ENCODE measurements at regions not wholly inside any gene's neighbourhood (a gene's known extent, or its start where the extent isn't known, plus 50 kb on each side); places are given as distances from the start of the nearest gene placed in this dataset.

GRCh38 chr4:81898862-81899504 is 427.3 kb upstream of the RASGEF1B start:
- Histone ChIP-seq H4K20me1 (ENCODE audit: control insufficient read depth, extremely low read depth, insufficient read depth, low read length) (no peaks in the 10 kb centered on the region), H3K27me3 (ENCODE audit: control insufficient read depth, extremely low read depth, insufficient read depth, low read length) (no peaks in the 10 kb centered on the region), H3K79me2 (ENCODE audit: control insufficient read depth, insufficient read depth, low read length) (no peaks in the 10 kb centered on the region), H2AFZ (ENCODE audit: control insufficient read depth, low read length) (no peak overlapping the region), H3K4me3 (ENCODE audit: control insufficient read depth in 2 of 3, extremely low read depth in 1 of 3, insufficient read depth in 2 of 3, low read depth in 1 of 3, low read length in 3 of 3) (no peak overlapping the region), H3K36me3 (ENCODE audit: control insufficient read depth in 2 of 2, extremely low read depth in 1 of 2, insufficient read depth in 2 of 2, low read length in 2 of 2) (no peaks in the 10 kb centered on the region), H3K27ac (ENCODE audit: control insufficient read depth, insufficient read depth, low read length) (no peak overlapping the region), H3K4me1 (ENCODE audit: control insufficient read depth, extremely low read depth, insufficient read depth, low read length) (no peaks in the 10 kb centered on the region), H3K4me2 (ENCODE audit: control insufficient read depth, extremely low read depth, insufficient read depth, low read depth, low read length) (no peak overlapping the region), H3K9me1 (ENCODE audit: control insufficient read depth, extremely low read depth, insufficient read depth, low read length) (no peaks in the 10 kb centered on the region), H3K9ac (ENCODE audit: control insufficient read depth, extremely low read depth, insufficient read depth, low read length) (no peak overlapping the region), H3K9me3 (ENCODE audit: control insufficient read depth, low read depth, low read length) (no peaks in the 10 kb centered on the region)
- TF ChIP-seq CTCF (optimal IDR thresholded peaks at IDR 0.05 in 1 of 3, IDR thresholded peaks at IDR 0.05 in 1 of 3, conservative IDR thresholded peaks at IDR 0.05 in 1 of 3; ENCODE audit: extremely low read depth in 1 of 3, insufficient read depth in 2 of 3, low read length in 3 of 3) (no peak), EZH2 (IDR thresholded peaks at IDR 0.05; ENCODE audit: low read length) (no peak)
- FAIRE-seq (no peak), DNase-seq (ENCODE audit: low read depth, low spot score) (no peak)
- dilution Hi-C loops (cut with MboI; ENCODE audit: extremely low pct_ligation_motif_present, low sequenced_read_pairs) = no loop called here

- Histone ChIP-seq H3K79me2 (ENCODE audit: control insufficient read depth, insufficient read depth, low read length) (no peaks in the 10 kb centered on the region), H3K9me1 (ENCODE audit: control insufficient read depth, extremely low read depth, insufficient read depth, low read length) (no peaks in the 10 kb centered on the region), H3K27me3 (ENCODE audit: control insufficient read depth, extremely low read depth, insufficient read depth, low read length) (no peaks in the 10 kb centered on the region), H3K36me3 (ENCODE audit: control insufficient read depth in 2 of 2, extremely low read depth in 1 of 2, insufficient read depth in 2 of 2, low read length in 2 of 2) (no peaks in the 10 kb centered on the region), H3K4me2 (ENCODE audit: control insufficient read depth, extremely low read depth, insufficient read depth, low read depth, low read length) (no peak overlapping the region), H3K9me3 (ENCODE audit: control insufficient read depth, low read depth, low read length) (no peaks in the 10 kb centered on the region), H3K9ac (ENCODE audit: control insufficient read depth, extremely low read depth, insufficient read depth, low read length) (no peak overlapping the region), H4K20me1 (ENCODE audit: control insufficient read depth, extremely low read depth, insufficient read depth, low read length) (no peaks in the 10 kb centered on the region), H2AFZ (ENCODE audit: control insufficient read depth, low read length) (no peak overlapping the region), H3K4me3 (ENCODE audit: control insufficient read depth in 2 of 3, extremely low read depth in 1 of 3, insufficient read depth in 2 of 3, low read depth in 1 of 3, low read length in 3 of 3) (no peak overlapping the region), H3K27ac (ENCODE audit: control insufficient read depth, insufficient read depth, low read length) (no peak overlapping the region), H3K4me1 (ENCODE audit: control insufficient read depth, extremely low read depth, insufficient read depth, low read length) (no peaks in the 10 kb centered on the region)
- TF ChIP-seq EZH2 (IDR thresholded peaks at IDR 0.05; ENCODE audit: low read length) (no peak), CTCF (optimal IDR thresholded peaks at IDR 0.05 in 1 of 3, IDR thresholded peaks at IDR 0.05 in 1 of 3, conservative IDR thresholded peaks at IDR 0.05 in 1 of 3; ENCODE audit: extremely low read depth in 1 of 3, insufficient read depth in 2 of 3, low read length in 3 of 3) (no peak)
- dilution Hi-C loops (cut with MboI; ENCODE audit: extremely low pct_ligation_motif_present, low sequenced_read_pairs) = no loop called here
- DNase-seq (ENCODE audit: low read depth, low spot score) = peak; percentile 17
- FAIRE-seq = peak; percentile 73
Measured at GRCh38 chr4:81896936-81897335, 425.2 kb upstream of the RASGEF1B start.

Data from keratinocyte (primary cell).